GM23248 (cell line): ENCODE measurements at regions not wholly inside any gene's neighbourhood (a gene's known extent, or its start where the extent isn't known, plus 50 kb on each side); places are given as distances from the start of the nearest gene placed in this dataset.

ENCODE experiments used
- EZH2 ChIP-seq: fragments of 200-600 bp; sonication (generic); IDR thresholded peaks from 2 replicates; pipeline ENCODE4 v1.6.1; 2018; ENCODE audit warnings: antibody characterized with exemption, mild to moderate bottlenecking; ENCODE audit not compliant: insufficient read depth, poor library complexity, severe bottlenecking
- EZH2phosphoT487 ChIP-seq: fragments of 200-600 bp; sonication (generic); IDR thresholded peaks from 2 replicates; pipeline ENCODE4 v1.6.1; 2018; ENCODE audit warnings: antibody characterized with exemption, moderate library complexity, mild to moderate bottlenecking, low read depth; ENCODE audit not compliant: insufficient read depth

- TF ChIP-seq EZH2 (no peak), EZH2phosphoT487 (no peak)
Measured at GRCh38 chr2:191499050-191499449, 178.9 kb upstream of the NABP1 start.
